PC-3 (cell line): ENCODE measurements at regions not wholly inside any gene's neighbourhood (a gene's known extent, or its start where the extent isn't known, plus 50 kb on each side); places are given as distances from the start of the nearest gene placed in this dataset.

Experiments used
- EZH2 ChIP-seq: fragments of 300-600 bp; sonication (generic); IDR thresholded peaks from one replicate; pipeline ENCODE4 v1.6.1; 2017; ENCODE audit warnings: antibody characterized with exemption, mild to moderate bottlenecking, low read length; ENCODE audit not compliant: unreplicated experiment
- EZH2phosphoT487 ChIP-seq: fragments of 300-600 bp; sonication (generic); IDR thresholded peaks from 2 replicates; pipeline ENCODE4 v1.6.1; 2018; ENCODE audit warnings: mild to moderate bottlenecking, antibody characterized with exemption, low read length, borderline replicate concordance
- TF ChIP-seq, protein P1 (sequence below): fragments of 300-600 bp; sonication (generic); conservative IDR thresholded peaks from 2 replicates; pipeline ENCODE4 v1.5.1; 2017; ENCODE audit warnings: antibody characterized with exemption, low read depth, mild to moderate bottlenecking, low read length

DNA sequence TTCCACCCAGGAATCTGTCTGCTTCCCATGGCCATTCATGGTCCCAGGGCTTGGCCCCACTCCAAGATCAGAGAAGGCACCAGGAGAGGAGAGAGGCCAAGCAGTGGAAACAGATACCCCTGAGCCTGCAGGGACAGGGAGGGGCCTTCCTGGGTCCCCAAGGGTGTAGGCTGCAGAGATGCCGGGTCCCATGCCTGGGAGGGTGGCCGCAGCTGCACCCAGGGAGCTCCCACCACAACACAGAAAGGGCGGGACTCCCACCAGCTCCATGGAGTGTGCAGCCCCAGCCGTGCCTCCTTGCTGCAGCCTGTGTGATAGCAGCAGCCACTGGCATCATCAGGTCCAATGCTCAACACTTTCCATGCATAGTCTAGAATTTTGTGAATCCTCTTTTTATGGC is 331.5 kb downstream of the UACA start:
- no peak for TF ChIP-seq EZH2
- TF ChIP-seq, protein P1, sequence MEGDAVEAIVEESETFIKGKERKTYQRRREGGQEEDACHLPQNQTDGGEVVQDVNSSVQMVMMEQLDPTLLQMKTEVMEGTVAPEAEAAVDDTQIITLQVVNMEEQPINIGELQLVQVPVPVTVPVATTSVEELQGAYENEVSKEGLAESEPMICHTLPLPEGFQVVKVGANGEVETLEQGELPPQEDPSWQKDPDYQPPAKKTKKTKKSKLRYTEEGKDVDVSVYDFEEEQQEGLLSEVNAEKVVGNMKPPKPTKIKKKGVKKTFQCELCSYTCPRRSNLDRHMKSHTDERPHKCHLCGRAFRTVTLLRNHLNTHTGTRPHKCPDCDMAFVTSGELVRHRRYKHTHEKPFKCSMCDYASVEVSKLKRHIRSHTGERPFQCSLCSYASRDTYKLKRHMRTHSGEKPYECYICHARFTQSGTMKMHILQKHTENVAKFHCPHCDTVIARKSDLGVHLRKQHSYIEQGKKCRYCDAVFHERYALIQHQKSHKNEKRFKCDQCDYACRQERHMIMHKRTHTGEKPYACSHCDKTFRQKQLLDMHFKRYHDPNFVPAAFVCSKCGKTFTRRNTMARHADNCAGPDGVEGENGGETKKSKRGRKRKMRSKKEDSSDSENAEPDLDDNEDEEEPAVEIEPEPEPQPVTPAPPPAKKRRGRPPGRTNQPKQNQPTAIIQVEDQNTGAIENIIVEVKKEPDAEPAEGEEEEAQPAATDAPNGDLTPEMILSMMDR, result no peak
- no peak for TF ChIP-seq EZH2phosphoT487
